Ascending aorta (tissue), 2 donors: ENCODE measurements at regions not wholly inside any gene's neighbourhood (a gene's known extent, or its start where the extent isn't known, plus 50 kb on each side); places are given as distances from the start of the nearest gene placed in this dataset.
A peak's percentile ranks its signal among the peaks of the same experiment; 100 is the strongest.
"Not testable (repeated sequence)": the region's sequence is repeated elsewhere in the genome, so short reads cannot be mapped to it uniquely, and the experiment has no call there.

ENCODE experiments used
- DNase-seq, 2 donors: peaks; one replicate each; pipeline ENCODE4 v3.0.0-alpha.2; 2019; ENCODE audit warnings: low spot score in 2 of 2
- H3K27ac ChIP-seq, 2 donors: fragments of 200-600 bp; sonication (generic); one replicate each; pipeline ENCODE4 v1.5.1; 2016 to 2017; ENCODE audit warnings: mild to moderate bottlenecking in 1 of 2
- H3K27me3 ChIP-seq: fragments of 200-600 bp; sonication (generic); one replicate; pipeline ENCODE4 v1.5.1; 2017
- H3K36me3 ChIP-seq, 2 donors: fragments of 200-600 bp; sonication (generic); one replicate each; pipeline ENCODE4 v1.5.1; 2016
- H3K4me1 ChIP-seq, 2 donors: fragments of 200-600 bp; sonication (generic); one replicate each; pipeline ENCODE4 v1.5.1; 2016 to 2017; ENCODE audit warnings: mild to moderate bottlenecking in 1 of 2
- H3K4me3 ChIP-seq, 2 donors: fragments of 200-600 bp; sonication (generic); one replicate each; pipeline ENCODE4 v1.5.1; 2016 to 2017; ENCODE audit warnings: mild to moderate bottlenecking in 1 of 2
- H3K9me3 ChIP-seq, 2 donors: fragments of 200-600 bp; sonication (generic); one replicate each; pipeline ENCODE4 v1.5.1; 2016
- intact Hi-C: fragments of 100-400 bp; cut with DNase I; formaldehyde crosslinking; loops from one replicate; pipeline ENCODE4 v1.15.1; 2023
- TF ChIP-seq, protein P1 (sequence below), 3 experiments: fragments of 200-600 bp in 2 of 3; fragments of 450-650 bp in 1 of 3; sonication (generic) in 2 of 3; IDR thresholded peaks; one replicate each; pipeline ENCODE4 v1.5.1; 2016 to 2019; ENCODE audit warnings: antibody characterized with exemption in 3 of 3, mild to moderate bottlenecking in 1 of 3, moderate library complexity in 1 of 3

DNA sequence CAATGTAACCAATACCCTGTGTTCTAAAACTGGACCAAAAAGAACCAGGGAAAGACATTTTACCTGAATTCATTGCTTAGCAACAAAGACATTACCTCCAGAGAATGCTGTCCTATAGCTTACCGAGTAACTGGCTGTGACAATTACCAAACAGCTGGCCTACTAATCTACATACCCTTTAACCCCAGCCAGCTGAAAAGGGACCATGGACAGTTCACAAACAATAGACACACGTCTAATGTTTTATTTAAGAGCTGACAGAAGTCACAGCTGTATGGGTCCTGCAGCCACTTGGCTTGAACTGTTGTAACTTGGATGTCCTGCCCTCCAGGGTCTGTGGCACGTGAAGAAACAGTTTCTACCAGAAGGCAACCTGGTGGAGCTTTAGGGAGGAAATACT lies 130.1 kb upstream of the EFEMP1 start:
- Histone ChIP-seq H3K4me1 (no peaks in the 10 kb centered on the region), H3K9me3 (no peaks in the 10 kb centered on the region), H3K4me3 (no peak overlapping the region), H3K27me3 (no peaks in the 10 kb centered on the region), H3K36me3 (no peaks in the 10 kb centered on the region), H3K27ac (no peak overlapping the region)
- TF ChIP-seq, protein P1, sequence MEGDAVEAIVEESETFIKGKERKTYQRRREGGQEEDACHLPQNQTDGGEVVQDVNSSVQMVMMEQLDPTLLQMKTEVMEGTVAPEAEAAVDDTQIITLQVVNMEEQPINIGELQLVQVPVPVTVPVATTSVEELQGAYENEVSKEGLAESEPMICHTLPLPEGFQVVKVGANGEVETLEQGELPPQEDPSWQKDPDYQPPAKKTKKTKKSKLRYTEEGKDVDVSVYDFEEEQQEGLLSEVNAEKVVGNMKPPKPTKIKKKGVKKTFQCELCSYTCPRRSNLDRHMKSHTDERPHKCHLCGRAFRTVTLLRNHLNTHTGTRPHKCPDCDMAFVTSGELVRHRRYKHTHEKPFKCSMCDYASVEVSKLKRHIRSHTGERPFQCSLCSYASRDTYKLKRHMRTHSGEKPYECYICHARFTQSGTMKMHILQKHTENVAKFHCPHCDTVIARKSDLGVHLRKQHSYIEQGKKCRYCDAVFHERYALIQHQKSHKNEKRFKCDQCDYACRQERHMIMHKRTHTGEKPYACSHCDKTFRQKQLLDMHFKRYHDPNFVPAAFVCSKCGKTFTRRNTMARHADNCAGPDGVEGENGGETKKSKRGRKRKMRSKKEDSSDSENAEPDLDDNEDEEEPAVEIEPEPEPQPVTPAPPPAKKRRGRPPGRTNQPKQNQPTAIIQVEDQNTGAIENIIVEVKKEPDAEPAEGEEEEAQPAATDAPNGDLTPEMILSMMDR (IDR thresholded peaks at IDR 0.05), result no peak
- intact Hi-C loops, result no loop called here
- no peak for DNase-seq

DNA sequence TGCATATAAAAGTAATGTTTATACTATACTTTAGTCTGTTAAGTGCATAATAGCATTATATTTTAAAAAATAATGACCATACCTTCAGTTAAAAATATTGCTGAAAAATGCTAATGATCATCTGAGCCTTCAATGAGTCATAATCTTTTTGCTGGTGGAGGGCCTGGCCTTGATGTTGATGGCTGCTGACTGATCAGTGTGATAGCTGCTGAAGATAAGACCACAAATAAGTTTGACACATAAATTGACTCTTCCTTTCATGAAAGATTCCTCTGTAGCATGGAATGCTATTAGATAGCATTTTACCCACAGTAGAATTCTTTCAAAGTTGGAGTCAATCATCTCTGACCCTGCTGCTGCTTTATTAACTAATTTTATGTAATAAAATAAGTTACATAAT lies 128.4 kb upstream of the CCDC85A start:
- no peak overlapping the region for H3K27ac ChIP-seq
- H3K4me3 ChIP-seq, result no peak overlapping the region
- no peaks in the 10 kb centered on the region for H3K36me3 ChIP-seq
- H3K27me3 ChIP-seq, result no peaks in the 10 kb centered on the region
- intact Hi-C loops, result no loop called here
- TF ChIP-seq, protein P1 (IDR thresholded peaks at IDR 0.05), result no peak
- no peak for DNase-seq
- peaks cover 4 to 7% of the 10 kb centered on the region in 2 donors for H3K9me3 ChIP-seq
- no peaks in the 10 kb centered on the region for H3K4me1 ChIP-seq

DNA sequence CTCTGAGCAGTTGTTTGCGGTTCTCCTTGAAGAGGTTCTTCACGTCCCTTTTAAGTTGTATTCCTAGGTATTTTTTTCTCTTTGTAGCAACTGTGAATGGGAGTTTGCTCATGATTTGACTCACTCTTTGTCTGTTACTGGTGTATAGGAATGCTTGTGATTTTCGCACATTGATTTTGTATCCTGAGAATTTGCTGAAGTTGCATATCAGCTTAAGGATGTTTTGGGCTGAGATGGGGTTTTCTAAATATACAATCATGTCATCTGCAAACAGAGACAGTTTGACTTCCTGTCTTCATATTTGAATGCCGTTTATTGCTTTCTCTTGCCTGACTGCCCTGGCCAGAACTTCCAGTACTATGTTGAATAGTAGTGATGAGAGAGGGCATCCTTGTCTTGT lies 122.5 kb upstream of the CCDC85A start:
- H3K36me3 ChIP-seq, DNase-seq, intact Hi-C loops, H3K4me3 ChIP-seq, H3K27me3 ChIP-seq, H3K4me1 ChIP-seq, H3K27ac ChIP-seq: not testable (repeated sequence)
- H3K9me3 ChIP-seq, result peaks cover 4 to 19% of the 10 kb centered on the region in 2 donors

DNA sequence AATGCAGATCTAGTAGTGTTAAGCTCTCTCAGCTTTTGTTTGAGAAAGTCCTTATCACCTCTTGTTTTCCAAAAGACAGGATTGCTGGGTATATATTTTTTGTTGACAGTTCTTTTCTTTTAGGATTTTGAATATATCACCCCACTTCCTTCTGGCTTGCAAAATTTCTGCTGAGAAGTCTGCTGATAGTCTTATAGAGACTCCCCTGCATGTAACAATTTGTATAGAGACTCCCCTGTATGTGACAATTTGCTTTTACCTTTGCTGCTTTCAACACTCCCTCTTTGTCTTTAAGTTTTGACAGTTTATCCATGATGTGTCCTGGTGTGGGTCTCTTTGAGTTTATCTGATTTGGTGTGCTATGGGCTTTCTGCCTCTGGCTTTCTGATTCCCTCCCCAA lies 115.0 kb upstream of the CCDC85A start:
- Histone ChIP-seq H3K27me3 (no peaks in the 10 kb centered on the region), H3K36me3 (no peaks in the 10 kb centered on the region), H3K4me1 (no peaks in the 10 kb centered on the region), H3K27ac (no peak overlapping the region), H3K4me3 (no peak overlapping the region), H3K9me3 (no peaks in the 10 kb centered on the region)
- intact Hi-C loops, result no loop called here
- no peak for DNase-seq
- TF ChIP-seq, protein P1 (IDR thresholded peaks at IDR 0.05), result no peak

DNA sequence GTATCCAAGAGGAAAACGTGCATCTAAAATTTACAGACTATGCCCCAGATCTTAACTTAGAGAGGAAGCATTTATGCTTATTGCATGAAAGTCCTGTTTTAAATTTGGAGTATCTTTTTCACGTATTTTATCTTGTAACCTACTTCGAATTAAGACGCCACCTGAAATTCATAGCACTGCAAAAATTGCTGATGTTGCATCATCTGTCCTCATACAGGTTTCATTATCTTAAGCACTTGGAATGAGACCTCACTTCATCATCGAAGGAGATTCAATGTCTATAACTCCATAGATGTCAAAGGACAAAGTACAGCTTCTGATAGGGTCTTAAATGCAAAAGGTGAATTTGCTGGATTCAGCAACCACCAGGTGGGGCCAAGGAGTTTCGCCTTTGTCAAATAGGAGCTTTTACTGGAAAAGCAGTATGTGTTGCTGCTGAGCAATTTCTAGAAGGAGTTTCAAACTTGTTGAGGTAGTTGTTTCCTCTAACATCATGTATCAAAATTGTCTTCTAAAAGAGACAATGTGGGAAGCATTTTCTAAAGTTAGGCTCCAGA lies 106.4 kb upstream of the CCDC85A start:
- no peaks in the 10 kb centered on the region for H3K27me3 ChIP-seq
- DNase-seq, result no peak
- H3K9me3 ChIP-seq, result no peaks in the 10 kb centered on the region
- TF ChIP-seq, protein P1 (IDR thresholded peaks at IDR 0.05), result peak in 1 of 3 experiments; percentile 21
- no peak overlapping the region for H3K27ac ChIP-seq
- H3K4me3 ChIP-seq, result no peak overlapping the region
- intact Hi-C loops, result no loop called here
- H3K4me1 ChIP-seq, result no peaks in the 10 kb centered on the region
- no peaks in the 10 kb centered on the region for H3K36me3 ChIP-seq

DNA sequence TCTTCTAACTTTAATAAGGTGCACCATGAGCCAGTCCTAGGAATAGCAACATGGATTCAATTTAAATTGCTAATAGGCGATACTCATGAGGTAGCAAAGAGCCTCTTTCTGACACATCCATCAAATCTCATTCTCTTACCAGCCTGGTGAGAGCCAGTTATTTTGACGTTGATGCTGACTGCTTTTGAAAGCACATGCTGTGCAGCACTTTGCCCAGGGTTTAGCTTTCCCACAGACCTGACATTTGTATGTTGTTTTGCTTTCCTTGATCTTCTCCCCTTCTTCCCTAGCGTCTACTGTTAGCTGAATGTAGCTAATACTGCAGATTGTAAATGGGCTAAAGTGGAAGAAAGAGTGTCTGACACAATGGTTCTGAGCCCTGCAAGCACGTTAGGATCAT lies 101.1 kb upstream of the CCDC85A start:
- intact Hi-C loops, result no loop called here
- H3K27me3 ChIP-seq, result no peaks in the 10 kb centered on the region

More for the DNA sequence above, 101.1 kb upstream of the CCDC85A start:
- Histone ChIP-seq H3K4me3 (no peak overlapping the region), H3K9me3 (no peaks in the 10 kb centered on the region), H3K36me3 (no peaks in the 10 kb centered on the region), H3K4me1 (no peaks in the 10 kb centered on the region), H3K27ac (no peak overlapping the region)
- no peak for DNase-seq
- TF ChIP-seq, protein P1 (IDR thresholded peaks at IDR 0.05), result no peak
